GM12892 (cell line): ENCODE measurements at regions not wholly inside any gene's neighbourhood (a gene's known extent, or its start where the extent isn't known, plus 50 kb on each side); places are given as distances from the start of the nearest gene placed in this dataset.

Experiments used
- DNase-seq: peaks from one replicate; pipeline ENCODE4 v3.0.0; 2011; ENCODE audit not compliant: insufficient read length
- FAIRE-seq: peaks from 2 replicates; lab custom pipeline; 2011; peaks lifted over from hg19 to GRCh38; lab: Jason Lieb, UNC
- POLR2A ChIP-seq: IDR thresholded peaks from 2 replicates; pipeline ENCODE4 v1.6.1; 2011; ENCODE audit warnings: low read depth, low read length, control low read depth
- POLR2AphosphoS5 ChIP-seq: IDR thresholded peaks from 2 replicates; pipeline ENCODE4 v1.6.1; 2011; ENCODE audit warnings: low read depth, low read length, control low read depth
- TAF1 ChIP-seq: IDR thresholded peaks from 2 replicates; pipeline ENCODE4 v1.6.1; 2011; ENCODE audit warnings: low read depth, mild to moderate bottlenecking, control low read depth, low read length, borderline replicate concordance

DNA sequence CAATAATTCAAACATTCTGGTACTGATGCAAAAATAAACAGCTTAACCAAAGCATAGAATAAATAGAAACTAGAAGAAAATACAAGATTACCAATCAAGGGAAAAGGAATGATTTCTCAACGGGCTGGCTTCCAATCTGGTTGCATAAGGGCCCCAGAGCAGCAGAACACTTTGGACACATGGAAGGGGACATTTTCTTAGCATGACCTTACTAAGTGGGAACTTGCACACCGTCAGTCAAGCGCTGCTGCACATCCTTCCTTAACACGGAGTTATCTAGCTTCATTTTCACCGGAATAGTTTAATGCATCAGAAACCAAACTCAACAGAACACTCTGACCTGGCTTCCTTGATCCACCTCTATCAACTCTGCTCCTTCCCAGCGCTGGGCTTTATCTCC is 388.5 kb downstream of the VPS13C start:
- FAIRE-seq: no peak
- DNase-seq: no peak
- TF ChIP-seq TAF1 (no peak), POLR2A (no peak), POLR2AphosphoS5 (no peak)

DNA sequence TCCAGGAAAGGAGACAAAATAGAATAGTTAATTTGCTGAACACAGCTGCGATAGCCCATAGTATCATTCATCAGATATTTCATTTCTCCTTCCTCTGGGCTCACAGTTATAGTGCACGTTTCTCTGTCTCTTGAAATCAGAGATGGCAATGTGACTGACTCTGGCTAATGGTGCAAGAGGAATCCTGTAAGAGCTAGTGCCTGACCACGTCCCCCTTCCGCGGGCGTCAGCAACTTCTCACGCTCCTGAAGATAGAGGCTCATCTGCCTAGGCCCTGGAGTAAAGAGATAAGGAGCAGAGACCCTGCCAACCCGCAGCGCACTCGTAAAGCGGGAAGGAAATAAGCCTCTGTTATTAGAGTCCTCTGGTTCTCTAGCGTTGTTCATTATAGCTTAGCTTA is 391.8 kb downstream of the VPS13C start:
- TF ChIP-seq TAF1 (no peak), POLR2AphosphoS5 (no peak), POLR2A (no peak)
- FAIRE-seq (no peak), DNase-seq (no peak)

DNA sequence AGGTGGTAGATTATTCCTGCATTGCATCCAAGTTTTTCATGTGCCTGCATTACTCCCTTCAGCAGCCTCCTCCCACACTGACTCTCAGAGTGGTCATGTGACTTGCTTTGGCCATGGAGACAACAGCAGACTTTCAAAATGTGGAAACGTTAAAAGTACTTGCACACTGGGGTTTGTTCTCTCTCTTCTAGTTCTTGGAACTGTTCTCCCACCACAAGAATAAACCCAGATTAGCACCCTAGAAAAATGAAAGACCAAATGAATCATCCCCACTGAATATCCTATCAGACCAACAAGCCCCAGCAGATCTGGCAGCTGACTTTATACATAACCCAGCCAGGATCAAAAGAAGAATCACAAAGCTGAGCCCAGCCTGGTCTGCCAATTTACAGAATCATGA is 398.5 kb downstream of the VPS13C start:
- FAIRE-seq (no peak), DNase-seq (no peak)
- no peak for TF ChIP-seq POLR2AphosphoS5

DNA sequence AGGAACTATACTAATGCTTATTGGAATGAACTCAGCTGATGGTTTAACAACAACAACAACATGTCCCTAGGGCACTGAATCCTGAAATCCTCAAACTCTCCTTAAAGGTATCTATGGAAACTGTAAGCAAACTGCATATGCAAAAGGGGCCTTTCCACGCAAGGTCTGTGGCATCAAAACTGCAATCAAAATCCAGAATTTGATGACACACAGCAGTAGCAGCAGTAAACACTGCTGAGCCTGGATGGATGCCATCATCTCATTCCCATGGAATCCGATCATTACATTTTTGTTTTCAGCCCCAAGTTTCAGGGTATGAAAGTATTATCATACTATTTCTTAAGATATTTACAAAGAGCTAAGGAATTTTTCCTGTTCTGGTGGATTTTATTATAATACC is 399.7 kb downstream of the VPS13C start:
- TF ChIP-seq POLR2A (no peak), POLR2AphosphoS5 (no peak), TAF1 (no peak)
- DNase-seq (no peak), FAIRE-seq (no peak)

DNA sequence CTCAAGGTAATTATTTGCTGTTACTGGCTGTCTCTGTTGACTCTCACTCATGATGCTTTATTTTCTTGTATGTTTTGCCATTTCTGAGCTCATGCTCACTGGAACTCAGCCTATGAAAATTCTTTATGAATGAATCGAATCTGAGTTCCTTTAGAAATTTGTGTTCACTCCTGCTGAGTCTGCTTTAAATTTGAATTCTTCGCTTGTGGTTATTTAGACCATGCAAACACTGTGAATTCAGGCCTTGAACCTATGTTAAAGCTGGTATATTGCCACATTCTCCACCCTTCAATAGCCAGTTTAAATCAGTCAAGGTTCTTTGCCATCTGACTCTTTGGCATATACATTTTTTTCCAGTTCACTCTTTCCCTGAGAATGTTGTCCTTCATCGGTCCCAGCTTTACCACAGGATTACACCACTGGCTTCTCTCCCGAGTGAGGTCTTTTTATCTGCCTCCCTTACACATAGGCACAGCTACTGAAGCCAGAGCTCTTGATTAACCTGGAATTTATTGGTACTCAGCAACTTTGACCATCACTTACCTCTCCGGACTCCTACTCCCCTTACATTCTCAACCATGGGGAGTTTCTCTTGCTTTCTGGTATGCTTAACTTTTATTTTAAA is 400.6 kb downstream of the VPS13C start:
- FAIRE-seq (no peak), DNase-seq (no peak)
- TF ChIP-seq POLR2AphosphoS5 (no peak), POLR2A (no peak), TAF1 (no peak)

DNA sequence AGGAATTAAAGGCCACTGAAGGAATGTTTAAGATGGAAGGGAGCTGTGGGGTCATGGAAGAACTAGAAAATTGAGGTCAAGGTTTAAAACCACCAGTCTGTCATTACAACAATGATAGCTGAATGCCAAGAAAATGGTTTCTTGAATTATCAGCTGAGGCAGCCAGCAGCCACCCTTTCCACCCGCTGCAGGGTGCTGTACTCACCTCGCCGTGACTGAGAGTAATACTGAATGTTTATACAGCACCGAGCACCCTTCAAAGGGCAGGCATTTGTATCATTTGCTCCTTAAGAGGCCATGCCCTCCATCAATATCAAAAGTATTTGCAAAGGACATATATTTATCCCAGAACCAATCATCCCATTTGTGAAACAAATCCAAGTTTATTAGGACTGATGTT is 402.8 kb downstream of the VPS13C start:
- DNase-seq: no peak
- no peak for TF ChIP-seq POLR2AphosphoS5
- TF ChIP-seq POLR2A: no peak
- no peak for TF ChIP-seq TAF1
- FAIRE-seq: no peak

DNA sequence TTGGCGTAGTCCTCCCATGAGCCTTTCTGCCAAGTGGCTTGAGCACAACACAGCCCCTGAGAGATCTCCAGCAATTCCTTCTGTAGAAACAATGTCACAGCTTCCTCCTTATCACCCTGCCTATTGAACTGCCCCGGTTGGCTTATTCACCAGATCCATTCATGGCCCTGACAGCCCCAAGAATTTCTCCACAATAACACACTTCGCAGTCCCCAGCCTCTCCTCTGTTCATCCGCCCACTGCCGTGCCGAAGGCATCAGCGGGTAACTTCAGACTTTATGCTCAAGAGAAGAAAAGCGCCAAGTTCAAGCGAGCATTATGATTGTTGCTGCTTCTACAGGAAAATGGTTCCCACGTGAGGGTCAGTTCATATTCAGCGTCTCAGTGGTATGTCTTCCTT is 403.9 kb downstream of the VPS13C start:
- DNase-seq: no peak
- FAIRE-seq: no peak
- TF ChIP-seq POLR2A (no peak), POLR2AphosphoS5 (no peak), TAF1 (no peak)

DNA sequence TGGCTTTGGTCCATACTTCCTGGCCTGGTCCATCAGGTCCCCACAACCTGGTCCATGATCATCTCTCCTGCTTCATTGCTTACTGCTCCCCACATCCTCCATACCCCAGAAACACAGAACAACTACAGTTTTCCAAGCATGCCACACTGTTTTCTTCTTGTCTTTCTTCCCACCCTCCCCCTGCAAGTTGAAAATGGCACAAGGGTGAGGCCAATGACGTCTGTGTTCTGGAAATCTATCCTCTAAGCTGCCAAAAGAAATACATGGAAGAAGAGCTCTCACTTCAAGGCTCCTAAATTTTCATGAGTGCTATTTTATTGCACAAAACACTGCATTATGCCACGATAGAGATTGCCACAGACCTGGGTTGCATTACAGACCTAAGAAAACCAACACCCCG is 404.4 kb downstream of the VPS13C start:
- DNase-seq: no peak
- no peak for FAIRE-seq
- TF ChIP-seq POLR2AphosphoS5 (no peak), POLR2A (no peak), TAF1 (no peak)

DNA sequence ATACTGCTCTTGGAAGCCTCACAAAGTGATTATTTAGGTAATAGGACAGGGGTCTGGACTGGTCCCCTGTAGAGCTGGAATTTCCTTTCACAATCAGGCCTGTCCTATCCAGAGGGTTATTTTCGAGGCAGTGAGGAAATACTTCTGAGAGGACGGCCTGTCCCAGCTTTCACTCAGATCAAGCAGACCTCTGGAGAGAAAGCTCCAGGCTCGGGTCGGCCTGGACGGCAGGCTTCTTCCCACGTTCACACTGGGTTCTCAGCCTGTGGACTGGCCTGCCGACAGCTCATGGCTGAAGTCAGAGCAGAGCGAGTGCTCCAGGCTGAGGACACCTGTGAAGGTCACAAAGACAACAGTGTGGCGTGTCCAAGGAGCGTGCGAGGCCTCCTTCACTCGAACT is 405.3 kb downstream of the VPS13C start:
- DNase-seq (no peak), FAIRE-seq (no peak)
- TF ChIP-seq TAF1 (no peak), POLR2A (no peak), POLR2AphosphoS5 (no peak)

DNA sequence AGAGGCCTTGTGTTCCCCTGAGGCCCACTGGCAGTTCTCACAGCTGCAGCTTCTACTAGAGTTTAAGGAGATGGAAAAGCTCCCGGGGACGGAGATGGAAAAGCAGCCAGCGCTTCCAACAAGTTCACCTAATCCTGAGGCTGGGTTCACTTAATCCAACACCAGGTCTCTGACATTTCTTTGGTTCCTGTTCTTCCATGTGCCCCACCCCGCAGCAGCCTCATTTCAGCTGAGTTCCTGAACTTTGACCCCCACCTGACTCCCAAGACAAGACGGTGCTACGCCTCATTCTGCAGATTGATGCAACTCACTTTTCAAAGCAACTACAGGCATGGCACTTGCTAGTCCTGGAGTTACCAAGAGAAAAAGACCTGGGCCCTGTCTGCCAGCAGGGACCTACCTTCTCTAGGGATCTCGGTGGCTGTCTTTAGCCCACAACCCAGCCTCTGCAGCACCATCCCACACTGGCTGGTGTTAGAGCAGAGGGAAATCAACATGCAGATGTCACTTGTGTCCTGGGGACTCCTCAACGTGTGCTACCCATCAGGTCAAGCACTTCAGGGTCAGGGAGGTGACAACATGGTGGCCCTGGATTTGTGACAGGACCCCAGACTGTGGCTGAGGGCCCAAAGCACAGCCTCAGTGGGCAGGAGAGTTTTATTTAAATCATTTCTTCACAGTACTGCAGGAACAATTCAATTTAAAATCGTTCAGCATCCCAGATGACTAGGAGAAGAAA is 406.1 kb downstream of the VPS13C start:
- FAIRE-seq: no peak
- TF ChIP-seq POLR2AphosphoS5 (no peak), TAF1 (no peak), POLR2A (no peak)
- DNase-seq: no peak

DNA sequence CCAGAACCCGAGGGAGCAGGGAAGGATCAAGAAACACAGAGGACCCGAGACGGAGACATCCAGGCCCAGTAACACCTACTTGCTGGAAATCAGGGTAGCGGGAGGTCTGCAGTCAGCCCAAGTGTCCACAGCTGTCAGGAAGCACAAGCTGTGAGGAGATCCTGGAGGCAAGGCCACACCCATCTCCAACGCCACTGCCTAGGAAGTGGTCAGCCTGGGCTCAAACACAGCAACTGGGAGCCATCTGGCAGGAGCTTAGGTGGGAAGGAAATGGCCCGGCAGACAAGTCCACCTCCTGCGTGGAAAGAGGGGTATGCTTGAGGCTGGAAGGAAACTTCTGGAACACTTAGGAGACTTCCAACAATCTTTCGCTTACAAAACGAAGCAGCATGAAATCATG is 407.1 kb downstream of the VPS13C start:
- no peak for TF ChIP-seq TAF1
- TF ChIP-seq POLR2AphosphoS5: no peak
- no peak for TF ChIP-seq POLR2A
- DNase-seq (no peak), FAIRE-seq (no peak)

DNA sequence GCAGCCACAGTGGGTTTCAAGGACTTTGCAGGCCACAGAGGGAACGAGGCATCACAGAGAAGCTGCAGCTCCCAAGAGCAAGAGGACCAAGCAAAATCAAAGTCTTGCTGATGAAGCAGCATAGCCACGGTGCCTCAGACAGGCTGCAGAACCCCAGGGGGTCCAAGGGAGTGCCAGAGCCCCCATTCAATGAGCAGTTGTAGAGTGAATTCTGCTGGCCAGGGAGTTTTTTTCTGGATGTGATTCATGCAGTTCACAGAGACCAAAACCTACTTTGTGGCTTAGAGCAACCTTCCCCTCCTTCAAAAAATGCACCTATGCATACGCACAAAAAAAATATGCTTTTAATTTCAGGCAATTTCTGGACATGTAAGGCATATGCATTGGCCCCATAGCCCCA is 409.0 kb downstream of the VPS13C start:
- TF ChIP-seq TAF1: no peak
- TF ChIP-seq POLR2A: no peak
- no peak for TF ChIP-seq POLR2AphosphoS5
- no peak for FAIRE-seq
- no peak for DNase-seq
